Prostate gland (tissue), 2 donors: ENCODE measurements at regions not wholly inside any gene's neighbourhood (a gene's known extent, or its start where the extent isn't known, plus 50 kb on each side); places are given as distances from the start of the nearest gene placed in this dataset.

Experiments used
- DNase-seq: peaks from one replicate; pipeline ENCODE4 v3.0.0-alpha.2; 2019; ENCODE audit warnings: low spot score
- H3K27ac ChIP-seq, 2 donors: fragments of 200-600 bp; sonication (generic); 2 replicates each; pipeline ENCODE4 v1.5.1; 2017 to 2019
- H3K27me3 ChIP-seq: fragments of 200-600 bp; sonication (generic); replicated peaks from 2 replicates; pipeline ENCODE4 v1.5.1; 2019; ENCODE audit not compliant: insufficient read depth
- H3K36me3 ChIP-seq, 2 donors: fragments of 200-600 bp; sonication (generic); 1 replicate in 1 of 2; 2 replicates in 1 of 2; pipeline versions ENCODE4 v1.5.1 to v1.8.1; 2017 to 2019
- H3K4me1 ChIP-seq: fragments of 200-600 bp; sonication (generic); replicated peaks from 2 replicates; pipeline ENCODE4 v1.5.1; 2019
- H3K4me3 ChIP-seq, 2 donors: fragments of 200-600 bp; sonication (generic); 2 replicates each; pipeline ENCODE4 v1.5.1; 2017 to 2019
- H3K9me3 ChIP-seq: fragments of 200-600 bp; sonication (generic); 2 replicates; pipeline ENCODE4 v1.5.1; 2017
- POLR2A ChIP-seq: fragments of 450-650 bp; IDR thresholded peaks from one replicate; pipeline ENCODE4 v1.6.1; 2016; ENCODE audit warnings: antibody characterized with exemption, mild to moderate bottlenecking
- POLR2AphosphoS5 ChIP-seq: sonication (generic); formaldehyde crosslinking; IDR thresholded peaks from one replicate; pipeline ENCODE4 v1.6.1; 2017; ENCODE audit warnings: antibody characterized with exemption
- WGBS: methylation state at CpG from one replicate; pipeline ENCODE4 v1.1.5; 2018; 5-methylcytosine and 5-hydroxymethylcytosine counted together
- intact Hi-C: fragments of 100-400 bp; cut with DNase I; formaldehyde crosslinking; loops from one replicate; pipeline ENCODE4 v1.14.2; 2022
- TF ChIP-seq, protein P1 (sequence below), 4 experiments: fragments of 200-600 bp in 2 of 4; fragments of 450-650 bp in 2 of 4; sonication (generic) in 2 of 4; IDR thresholded peaks; 1 replicate in 3 of 4; 2 replicates in 1 of 4; pipeline ENCODE4 v1.5.1; 2016 to 2019; ENCODE audit warnings: antibody characterized with exemption in 4 of 4, mild to moderate bottlenecking in 2 of 4, moderate library complexity in 2 of 4

DNA sequence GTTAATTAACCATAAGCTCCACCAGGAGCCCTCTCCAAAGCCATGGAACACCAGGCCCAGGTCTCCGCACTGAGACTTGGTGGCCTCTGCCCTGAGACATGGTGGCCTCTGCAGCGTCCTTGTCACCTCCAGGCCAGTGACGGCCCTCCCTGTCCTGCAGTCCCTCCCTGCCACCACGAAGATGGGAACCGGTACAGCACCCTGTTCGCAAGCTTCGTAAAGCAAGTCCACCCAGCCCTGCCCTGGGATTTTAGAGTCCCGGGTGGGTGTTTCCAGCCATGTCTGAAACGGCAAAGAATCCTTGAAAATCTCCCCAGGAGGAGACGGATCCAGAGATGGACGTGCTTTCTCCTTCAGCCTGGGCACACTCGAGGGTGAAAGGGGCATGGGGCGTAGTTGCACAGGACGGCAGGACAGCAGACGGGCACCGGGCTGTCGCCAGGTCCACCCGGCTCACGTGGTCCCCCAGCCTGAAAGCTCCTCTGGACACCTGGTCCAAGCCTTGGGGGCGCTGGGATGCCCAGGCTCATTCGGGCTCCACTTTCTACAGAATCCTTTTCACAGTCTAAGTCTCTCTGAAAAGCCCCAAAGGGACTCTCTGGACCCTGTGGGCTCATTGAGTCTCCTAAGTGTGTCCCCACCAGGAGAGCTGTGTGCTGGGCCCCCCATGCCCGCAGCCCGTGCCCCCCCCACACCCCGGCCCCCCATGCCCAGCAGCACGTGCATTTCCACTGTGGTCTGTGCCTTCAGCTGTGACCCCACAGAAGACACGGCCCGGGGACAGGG, 456.2 kb downstream of the BRD1 start:
- H3K27ac ChIP-seq = no peak overlapping the region
- no peak overlapping the region for H3K4me3 ChIP-seq
- intact Hi-C loops = no loop called here
- H3K4me1 ChIP-seq = no peaks in the 10 kb centered on the region
- 83% methylated on average over 25 of the region's 27 CpGs for WGBS
- H3K36me3 ChIP-seq = no peaks in the 10 kb centered on the region
- H3K9me3 ChIP-seq = no peaks in the 10 kb centered on the region
- no peak for DNase-seq
- H3K27me3 ChIP-seq = peaks cover 11% of the 10 kb centered on the region
- TF ChIP-seq POLR2AphosphoS5 = no peak
- TF ChIP-seq POLR2A = no peak
- TF ChIP-seq, protein P1, sequence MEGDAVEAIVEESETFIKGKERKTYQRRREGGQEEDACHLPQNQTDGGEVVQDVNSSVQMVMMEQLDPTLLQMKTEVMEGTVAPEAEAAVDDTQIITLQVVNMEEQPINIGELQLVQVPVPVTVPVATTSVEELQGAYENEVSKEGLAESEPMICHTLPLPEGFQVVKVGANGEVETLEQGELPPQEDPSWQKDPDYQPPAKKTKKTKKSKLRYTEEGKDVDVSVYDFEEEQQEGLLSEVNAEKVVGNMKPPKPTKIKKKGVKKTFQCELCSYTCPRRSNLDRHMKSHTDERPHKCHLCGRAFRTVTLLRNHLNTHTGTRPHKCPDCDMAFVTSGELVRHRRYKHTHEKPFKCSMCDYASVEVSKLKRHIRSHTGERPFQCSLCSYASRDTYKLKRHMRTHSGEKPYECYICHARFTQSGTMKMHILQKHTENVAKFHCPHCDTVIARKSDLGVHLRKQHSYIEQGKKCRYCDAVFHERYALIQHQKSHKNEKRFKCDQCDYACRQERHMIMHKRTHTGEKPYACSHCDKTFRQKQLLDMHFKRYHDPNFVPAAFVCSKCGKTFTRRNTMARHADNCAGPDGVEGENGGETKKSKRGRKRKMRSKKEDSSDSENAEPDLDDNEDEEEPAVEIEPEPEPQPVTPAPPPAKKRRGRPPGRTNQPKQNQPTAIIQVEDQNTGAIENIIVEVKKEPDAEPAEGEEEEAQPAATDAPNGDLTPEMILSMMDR (IDR thresholded peaks at IDR 0.05) = no peak

- Histone ChIP-seq H3K9me3 (no peaks in the 10 kb centered on the region), H3K27ac (no peak overlapping the region), H3K4me1 (no peaks in the 10 kb centered on the region), H3K4me3 (no peak overlapping the region), H3K36me3 (no peaks in the 10 kb centered on the region), H3K27me3 (peaks cover 11% of the 10 kb centered on the region)
- no peak for DNase-seq
- intact Hi-C loops = no loop called here
- 63% methylated on average over 29 of the region's 29 CpGs for WGBS
- TF ChIP-seq POLR2A = no peak
- no peak for TF ChIP-seq POLR2AphosphoS5
- TF ChIP-seq, protein P1 (IDR thresholded peaks at IDR 0.05) = no peak
Measured at GRCh38 chr22:49370627-49371301, 456.9 kb downstream of the BRD1 start.

GRCh38 chr22:49369726-49370626, 457.7 kb downstream of the BRD1 start:
- WGBS = 74% methylated on average over 20 of the region's 22 CpGs
- DNase-seq = no peak
- H3K36me3 ChIP-seq = no peaks in the 10 kb centered on the region
- no peak overlapping the region for H3K4me3 ChIP-seq
- no peaks in the 10 kb centered on the region for H3K4me1 ChIP-seq
- no peak for TF ChIP-seq POLR2A
- TF ChIP-seq, protein P1 (IDR thresholded peaks at IDR 0.05) = no peak
- no peak for TF ChIP-seq POLR2AphosphoS5
- peaks cover 11% of the 10 kb centered on the region for H3K27me3 ChIP-seq
- no peak overlapping the region for H3K27ac ChIP-seq
- intact Hi-C loops = no loop called here
- no peaks in the 10 kb centered on the region for H3K9me3 ChIP-seq

DNA sequence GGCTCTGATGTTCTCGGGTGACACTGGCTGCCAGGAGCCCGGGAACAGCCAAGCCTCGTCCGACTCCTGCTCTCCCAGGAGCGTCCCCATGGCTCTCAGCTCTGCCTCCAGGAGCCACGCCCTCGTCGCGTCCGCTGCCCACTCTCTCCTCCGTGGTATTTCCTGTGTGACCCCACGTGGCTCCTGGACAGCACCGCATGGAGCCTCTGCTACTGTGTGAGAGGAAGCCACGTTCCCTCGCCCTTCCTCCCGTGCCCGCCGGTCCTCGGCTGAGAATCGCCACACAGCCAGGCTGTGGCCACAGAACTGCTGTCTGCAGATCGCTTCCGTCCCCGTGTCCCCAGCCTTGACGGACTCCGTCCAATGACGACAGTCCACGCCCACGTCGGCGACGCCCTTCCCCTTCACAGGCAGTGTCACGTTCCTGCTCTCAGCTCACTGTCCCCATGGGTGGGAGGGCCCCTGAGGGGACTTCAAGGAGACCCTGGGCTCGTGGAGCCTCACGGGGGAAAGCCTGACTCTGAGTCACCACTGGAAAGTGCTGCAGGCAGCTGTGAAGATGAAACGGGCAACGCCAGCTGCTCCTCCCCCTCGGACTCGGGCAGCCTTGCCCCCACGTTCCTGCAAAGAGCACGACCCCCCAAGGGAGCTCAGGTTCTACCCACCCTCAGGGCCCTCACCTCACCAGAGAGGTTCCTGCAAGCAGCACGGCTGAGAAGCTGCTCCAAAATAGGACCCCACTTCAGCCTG, 458.5 kb downstream of the BRD1 start:
- Histone ChIP-seq H3K36me3 (no peaks in the 10 kb centered on the region), H3K4me1 (no peaks in the 10 kb centered on the region), H3K9me3 (no peaks in the 10 kb centered on the region), H3K27ac (no peak overlapping the region), H3K27me3 (peaks cover 11% of the 10 kb centered on the region), H3K4me3 (no peak overlapping the region)
- intact Hi-C loops = no loop called here
- TF ChIP-seq, protein P1 (IDR thresholded peaks at IDR 0.05) = no peak
- TF ChIP-seq POLR2AphosphoS5 = no peak
- no peak for TF ChIP-seq POLR2A
- DNase-seq = no peak
- WGBS = 38% methylated on average over 41 of the region's 41 CpGs
